Skin of body (tissue), 1 donor: ENCODE measurements at regions not wholly inside any gene's neighbourhood (a gene's known extent, or its start where the extent isn't known, plus 50 kb on each side); places are given as distances from the start of the nearest gene placed in this dataset.
"Not testable (repeated sequence)": the region's sequence is repeated elsewhere in the genome, so short reads cannot be mapped to it uniquely, and the experiment has no call there.

Experiments
- DNase-seq: peaks from one replicate; lab custom pipeline; 2025; lab: John Stamatoyannopoulos, UW

DNA sequence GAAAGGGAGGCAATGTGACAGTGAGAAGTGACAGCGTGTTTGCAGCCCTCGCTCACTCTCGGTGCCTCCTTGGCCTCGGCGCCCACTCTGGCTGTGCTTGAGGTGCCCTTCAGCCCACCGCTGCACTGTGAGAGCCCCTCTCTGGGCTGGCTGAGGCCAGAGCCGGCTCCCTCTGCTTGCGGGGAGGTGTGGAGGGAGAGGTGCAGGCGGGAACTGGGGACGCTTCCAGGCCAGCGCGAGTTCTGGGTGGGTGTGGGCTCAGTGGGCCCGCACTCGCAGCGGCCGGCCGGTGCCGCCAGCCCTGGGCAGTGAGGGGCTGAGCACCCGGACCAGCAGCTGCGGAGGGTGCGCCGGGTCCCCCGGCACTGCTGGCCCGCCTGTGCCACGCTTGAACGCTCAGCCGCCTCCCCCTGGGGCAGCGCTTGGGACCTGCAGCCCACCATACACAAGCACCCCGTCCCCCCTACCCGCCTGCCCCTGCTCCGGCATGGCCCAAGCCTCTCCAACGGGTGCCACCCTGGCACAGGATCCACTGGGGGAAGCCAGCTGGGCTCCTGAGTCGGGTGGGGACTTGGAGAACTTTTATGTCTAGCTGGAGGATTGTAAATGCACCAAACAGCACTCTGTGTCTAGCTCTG lies 1142.8 kb upstream of the INTU start:
- DNase-seq = no peak

DNA sequence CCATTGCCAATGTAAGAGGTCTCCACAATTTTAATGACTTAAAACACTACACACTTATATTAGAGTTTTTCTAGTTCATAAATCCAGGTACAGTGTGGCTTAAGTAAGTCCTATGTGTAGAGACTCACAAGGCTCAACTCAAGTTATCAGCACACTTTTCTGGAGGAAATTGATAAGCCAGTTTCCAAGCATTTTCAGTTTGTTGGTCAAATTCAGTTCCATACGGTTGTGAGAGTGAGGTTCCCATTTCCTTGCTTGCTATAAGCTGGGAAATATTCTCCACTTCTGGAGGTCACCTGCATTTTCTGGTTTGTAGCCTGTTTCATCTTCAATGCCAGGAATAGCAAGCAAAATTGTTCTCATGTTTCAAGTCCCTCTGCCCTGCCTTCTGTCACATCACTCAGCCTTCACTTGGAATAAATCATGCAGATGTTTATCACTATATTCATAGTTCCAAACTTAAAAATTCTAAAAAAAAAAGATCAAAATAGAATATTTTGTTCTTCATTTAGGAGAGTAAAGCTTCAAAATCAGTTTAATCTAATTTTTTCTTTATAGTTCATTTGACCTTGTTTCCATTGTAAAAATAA lies 1137.5 kb upstream of the INTU start:
- DNase-seq = no peak

DNA sequence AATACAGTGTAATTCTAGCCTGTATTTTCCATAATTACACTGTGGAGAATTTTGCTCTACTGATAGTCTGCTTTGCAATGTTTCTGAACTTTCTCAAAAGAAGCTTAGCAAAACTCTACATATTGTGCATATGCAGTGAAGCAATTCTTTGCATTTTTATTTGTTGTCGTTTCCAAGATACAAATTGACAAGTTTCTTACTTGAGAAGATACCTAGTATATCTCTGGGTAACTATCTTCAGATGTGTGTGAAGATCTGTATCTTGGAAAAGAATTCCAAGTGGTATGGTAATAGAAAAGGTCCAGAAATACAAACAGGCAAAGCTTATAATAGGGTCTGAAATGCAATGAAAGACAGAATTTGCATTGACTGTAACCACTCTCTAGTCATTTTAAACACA lies 1119.8 kb upstream of the INTU start:
- no peak for DNase-seq

DNA sequence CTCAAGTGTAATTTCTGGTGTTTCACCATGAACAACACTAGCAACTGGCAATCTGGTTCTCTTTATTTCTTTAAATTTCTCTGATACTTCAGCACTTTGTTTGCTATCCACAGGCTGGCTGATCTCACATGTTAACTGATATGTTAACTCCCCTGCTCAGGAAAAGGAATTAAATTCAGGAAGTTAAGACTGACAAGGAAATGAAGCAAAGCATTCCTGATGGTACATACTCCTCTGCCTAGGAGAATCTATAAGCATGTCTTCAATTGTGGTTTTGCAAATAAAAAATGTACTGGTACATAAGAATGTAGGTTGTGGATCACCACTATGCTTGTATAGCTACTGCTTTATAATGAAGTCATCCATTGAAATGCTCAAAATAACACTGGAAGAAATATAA lies 1119.2 kb upstream of the INTU start:
- no peak for DNase-seq

DNA sequence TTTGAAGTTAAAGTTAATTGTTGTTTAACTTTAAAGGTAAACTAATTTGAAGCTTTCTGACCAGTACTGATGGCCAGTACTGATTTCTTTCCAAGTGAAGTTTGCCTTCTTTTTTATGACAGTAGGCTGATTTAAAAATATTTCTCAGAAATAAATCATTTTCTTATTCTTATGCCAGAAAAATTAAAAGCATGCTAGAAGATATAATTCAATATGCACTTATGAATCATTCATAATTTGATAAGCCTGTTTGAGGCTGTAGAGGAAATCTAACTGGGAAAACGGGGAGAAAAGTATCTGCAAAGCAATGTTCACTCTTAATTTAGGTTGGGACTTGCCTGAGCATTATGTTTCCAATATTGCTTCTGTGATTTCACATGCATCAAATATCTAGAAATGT lies 1112.0 kb upstream of the INTU start:
- no peak for DNase-seq

DNA sequence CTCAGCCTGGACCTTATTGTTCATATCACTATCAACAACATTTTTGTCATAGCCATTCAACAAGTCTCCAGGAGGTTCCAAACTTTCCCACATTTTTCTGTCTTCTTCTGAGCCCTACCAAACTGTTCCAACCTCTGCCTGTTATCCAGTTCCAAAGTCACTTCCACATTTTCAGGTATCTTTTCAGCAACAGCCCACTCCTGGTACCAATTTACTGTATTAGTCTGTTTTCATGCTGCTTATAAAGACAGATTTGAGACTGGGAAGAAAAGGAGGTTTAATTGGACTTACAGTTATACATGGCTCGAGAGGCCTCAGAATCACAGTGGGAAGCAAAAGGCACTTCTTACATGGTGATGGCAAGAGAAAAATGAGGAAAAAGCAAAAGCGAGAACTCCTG lies 1107.4 kb upstream of the INTU start:
- DNase-seq = not testable (repeated sequence)

DNA sequence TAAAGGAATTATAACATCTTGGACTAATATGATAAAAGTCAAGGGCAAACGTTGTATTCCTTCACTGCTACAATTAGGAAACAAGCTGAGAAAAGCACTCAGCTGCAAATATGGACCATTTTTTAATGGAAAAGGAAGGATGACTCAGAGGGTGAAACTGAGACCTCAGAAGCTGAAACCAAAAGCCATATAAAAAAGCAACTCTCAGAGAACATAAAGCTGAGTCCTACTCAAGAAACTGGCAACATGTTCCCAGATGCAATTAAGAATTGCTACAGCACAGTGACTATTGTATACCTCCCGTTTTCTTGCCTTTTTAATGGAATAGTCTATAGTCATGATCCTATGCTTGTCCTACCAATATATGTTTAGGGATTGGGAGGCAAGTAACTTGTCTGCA lies 1106.4 kb upstream of the INTU start:
- DNase-seq = no peak

DNA sequence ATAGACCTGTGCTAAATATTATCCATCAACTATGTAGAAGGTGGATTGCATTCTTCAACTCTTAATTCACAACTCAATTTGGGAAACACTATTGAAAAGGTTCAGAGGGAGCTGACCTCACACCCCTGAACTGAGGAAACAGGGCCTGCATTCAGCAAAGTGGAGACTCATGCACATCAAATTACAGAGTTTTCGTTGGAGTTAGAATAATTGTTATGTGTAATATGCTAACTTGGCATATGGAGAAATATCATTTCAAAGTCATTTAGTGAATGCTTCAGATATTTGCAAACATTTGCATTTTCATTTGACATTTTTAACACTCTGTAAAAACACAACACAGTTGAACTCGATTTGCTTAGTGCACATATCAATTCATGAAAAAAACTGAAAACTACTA lies 1102.8 kb upstream of the INTU start:
- DNase-seq = no peak

DNA sequence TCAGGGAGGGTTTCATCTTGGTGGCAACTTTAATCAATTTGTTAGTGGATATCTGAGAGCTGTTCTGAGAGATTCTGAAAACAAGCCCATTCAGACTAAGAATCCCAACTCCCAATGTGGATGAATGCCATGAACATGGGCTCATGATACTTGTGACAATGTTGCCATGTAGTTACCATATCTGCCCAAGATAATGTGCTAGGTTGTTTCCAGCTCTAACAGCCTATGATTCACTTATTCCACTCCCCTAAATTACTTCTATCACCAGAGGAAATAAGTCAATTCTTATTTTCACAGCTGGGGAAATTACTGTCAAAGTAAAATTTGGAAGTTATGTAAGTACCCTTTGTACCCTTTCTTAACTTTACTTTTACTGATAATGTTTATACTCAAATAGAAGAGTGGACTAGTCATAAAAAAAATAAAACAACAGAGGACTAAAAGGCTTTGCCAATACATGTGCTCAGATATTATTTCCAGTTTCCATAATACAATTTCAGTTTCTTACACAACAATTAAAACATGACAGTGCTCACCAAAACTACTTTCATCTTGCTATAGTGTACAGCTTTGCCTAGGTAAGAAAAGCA lies 1101.7 kb upstream of the INTU start:
- no peak for DNase-seq

DNA sequence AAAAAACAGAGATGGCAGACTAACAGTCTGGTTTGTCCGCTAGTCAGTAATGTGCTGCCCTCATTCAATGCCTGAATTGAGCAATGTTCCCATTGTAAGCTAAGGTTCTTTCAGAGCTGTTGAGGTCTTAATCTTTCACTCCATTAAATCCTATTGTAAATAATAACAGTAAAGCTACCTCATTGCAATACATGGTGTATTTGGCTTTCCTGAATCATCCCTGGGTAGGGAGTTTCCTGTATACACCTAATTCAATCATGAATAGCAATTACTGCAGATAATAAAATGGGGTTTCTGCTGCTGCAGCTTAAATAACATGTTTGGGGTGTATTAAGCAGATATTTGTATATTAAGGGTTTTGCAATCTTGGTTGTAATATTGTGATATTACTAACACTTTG lies 1100.2 kb upstream of the INTU start:
- DNase-seq = no peak

DNA sequence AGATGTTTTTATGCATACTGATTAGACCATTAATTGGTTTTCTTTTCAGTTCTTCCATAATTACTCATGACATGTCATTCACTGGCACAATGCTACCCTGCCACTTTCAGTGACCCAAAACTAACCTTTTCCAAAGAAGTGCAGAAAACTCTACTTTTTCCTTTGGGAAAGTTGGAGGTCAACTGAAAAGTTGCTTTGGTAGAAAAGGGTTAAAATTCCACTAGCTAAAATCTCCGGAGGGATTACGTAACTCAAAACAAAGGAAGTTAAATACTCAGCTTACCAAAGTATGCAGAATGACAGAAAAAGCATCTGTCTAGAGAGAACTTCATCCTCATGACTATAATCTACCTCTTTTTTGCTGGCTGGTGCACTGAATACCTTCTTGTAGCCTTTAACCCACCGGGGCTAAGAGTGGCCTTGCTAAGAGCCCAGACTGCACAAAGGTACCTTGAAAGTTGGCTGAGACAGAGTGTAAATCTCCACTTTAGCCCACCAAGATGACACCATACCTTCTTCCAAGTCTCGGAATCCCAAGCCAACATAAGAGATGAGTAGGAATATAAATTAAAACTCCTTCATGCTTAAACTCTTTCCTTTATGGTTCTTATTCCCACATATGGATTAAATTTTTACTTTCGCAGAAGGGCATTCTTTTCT lies 1099.5 kb upstream of the INTU start:
- peak; percentile 58 for DNase-seq

DNA sequence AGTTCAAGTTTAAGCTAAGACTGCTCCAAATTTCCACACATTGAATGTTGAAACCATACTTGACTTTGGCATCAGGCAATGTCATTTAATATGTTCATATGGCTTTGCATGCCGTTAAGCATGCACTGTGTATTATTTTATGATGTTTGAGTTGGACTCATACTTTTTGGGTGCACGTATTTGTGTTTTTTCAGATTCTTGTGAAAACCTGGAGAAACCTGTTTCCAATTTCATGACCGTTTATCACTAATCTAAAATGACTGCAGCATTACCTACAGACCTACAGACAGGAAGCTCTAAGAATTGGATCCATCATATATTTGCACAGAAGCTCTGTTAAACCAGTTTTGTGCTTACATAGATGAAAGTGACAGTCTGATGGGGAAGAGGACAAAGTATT lies 1093.0 kb upstream of the INTU start:
- no peak for DNase-seq

DNA sequence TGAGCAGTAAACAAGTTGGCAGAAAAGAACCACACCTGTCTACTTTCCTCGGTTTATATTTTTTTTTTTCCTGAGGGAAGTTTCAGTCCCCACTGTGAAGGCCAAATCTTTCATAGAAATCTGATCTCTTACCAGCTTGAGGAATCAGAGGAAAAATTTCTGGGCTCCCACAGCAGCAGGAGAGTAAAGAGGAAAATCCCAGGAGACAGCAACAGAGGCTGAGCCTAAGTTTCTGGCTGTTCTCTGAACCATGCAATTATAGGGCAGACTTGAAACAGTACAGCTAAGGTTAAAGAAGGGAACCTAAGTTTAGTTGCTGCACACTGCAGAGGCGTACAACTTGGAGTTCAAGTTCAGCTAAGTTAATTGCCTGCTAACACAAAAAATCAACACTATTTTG lies 1090.9 kb upstream of the INTU start:
- no peak for DNase-seq

DNA sequence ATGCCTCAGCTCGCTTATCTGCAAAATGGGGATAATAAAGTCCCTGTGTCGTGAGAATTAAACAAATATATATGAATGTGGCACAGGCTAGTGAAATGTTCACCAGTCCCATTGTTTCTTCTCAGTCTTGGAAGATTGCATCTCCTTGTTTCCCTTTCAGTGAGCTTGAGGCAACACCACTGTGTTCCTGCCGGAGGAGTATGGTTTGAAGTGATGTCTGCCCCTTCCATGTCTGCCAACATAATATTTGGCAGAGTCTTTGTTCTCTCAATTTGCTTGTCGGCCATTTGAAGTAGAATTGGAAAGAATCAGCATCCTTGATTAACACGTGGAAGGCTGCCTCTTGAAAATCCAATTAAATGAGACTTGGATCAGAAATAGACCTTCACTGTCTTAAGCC lies 1088.5 kb upstream of the INTU start:
- DNase-seq = no peak

DNA sequence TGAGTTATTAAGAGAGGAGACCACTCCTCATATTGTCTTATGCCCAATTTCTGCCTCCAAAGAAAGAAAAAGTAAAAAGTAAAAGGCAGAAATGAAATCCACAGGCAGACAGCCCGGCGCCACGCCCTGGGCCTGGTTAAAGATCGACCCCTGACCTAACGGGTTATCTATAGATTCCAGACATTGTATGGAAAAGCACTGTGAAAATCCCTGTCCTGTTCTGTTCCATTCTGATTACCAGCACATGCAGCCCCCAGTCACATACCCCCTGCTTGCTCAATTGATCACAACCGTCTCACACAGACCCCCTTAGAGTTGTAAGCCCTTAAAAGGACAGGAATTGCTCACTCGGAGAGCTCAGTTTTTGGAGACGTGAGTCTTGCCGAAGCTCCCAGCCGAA lies 1086.6 kb upstream of the INTU start:
- not testable (repeated sequence) for DNase-seq

DNA sequence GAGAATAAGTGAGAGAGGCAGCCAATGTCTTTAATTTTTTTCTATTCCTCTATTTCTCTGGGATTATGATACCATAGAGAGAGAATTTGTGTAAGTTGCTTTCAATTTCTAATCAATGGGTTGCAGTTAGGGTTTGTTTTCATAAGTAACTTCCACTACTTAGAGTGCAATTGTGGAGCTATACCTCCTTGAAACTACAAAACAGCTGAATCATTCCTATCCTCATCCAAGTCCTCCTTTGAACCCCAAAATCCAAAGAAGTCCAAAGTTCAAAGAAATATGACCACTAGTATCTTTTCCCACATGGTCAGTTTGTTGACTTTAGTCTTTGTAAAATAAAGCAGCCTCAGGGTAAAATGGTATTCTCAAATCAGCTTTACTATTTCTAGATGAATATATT lies 1085.4 kb upstream of the INTU start:
- no peak for DNase-seq

DNA sequence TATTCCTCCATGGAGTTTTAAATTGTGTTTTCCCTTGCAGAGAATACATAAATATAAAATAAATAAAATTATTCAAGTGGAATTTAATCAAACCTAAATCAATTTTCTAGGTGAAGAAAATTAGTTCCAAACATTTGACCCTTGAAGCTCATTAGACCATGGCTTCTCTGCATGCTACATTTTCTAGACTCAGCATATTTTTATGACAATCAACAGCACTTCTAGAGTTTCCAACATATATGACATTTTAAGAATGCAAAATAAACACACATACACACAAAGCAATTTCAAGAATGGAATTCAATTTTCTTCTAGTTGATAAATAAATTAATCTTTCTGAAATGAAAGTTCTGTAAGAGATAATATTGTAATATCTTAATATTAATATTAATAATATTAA lies 1083.9 kb upstream of the INTU start:
- DNase-seq = no peak

DNA sequence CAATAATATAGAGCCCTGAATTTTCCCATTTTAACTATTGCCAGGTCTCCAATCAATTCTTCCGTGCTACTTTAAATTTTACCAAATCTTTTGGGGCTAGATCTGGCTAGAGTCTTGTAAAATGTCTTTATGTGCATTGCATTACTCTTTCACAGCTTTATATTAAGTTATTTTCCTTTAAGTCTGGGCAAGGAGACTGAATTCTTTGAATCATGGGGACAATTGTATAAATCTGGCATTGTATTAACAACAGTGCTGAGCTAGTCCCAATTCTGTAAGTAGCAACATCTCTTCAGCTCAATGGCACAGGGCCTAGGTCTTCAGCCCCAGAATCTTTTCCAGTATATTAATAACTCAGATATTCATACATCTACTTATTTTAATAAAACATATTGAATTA lies 1080.4 kb upstream of the INTU start:
- peak; percentile 38 for DNase-seq

DNA sequence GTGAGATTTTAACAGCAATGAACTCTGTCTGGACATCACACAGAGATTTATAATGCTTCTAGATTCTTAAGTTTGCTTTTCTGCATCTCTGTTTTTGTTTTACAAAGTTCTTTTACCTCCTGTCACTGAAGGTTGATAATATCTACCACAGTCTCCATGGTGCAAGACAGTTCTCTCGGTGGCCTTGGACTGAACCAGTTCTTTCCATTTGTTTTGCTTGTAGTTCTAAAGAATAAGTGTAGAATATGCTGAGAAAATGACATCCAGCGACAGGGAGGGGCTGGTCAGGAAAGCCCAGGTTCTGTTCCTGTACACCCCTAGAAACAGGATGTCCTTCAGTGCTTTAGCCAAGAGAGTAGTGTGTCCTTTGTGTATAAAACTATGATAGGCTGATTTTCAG lies 1079.5 kb upstream of the INTU start:
- no peak for DNase-seq

DNA sequence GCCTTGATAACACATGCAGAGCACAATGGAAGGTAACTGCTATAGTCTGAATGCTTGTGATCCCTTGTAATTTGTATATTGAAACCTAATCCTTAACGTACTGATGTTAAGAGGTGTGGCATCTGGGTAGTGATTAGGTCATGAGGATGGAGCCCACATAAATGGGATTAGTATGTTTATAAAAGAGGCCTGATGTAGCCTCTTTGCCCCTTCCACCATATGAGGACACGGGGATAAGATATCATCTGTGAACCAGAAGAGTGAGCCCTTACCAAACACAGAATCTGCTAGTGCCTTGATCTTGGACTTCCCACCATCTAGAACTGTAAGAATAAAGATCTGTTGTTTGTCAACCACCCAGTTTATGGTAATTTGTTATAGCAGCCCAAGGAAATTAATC lies 1074.2 kb upstream of the INTU start:
- DNase-seq = no peak

DNA sequence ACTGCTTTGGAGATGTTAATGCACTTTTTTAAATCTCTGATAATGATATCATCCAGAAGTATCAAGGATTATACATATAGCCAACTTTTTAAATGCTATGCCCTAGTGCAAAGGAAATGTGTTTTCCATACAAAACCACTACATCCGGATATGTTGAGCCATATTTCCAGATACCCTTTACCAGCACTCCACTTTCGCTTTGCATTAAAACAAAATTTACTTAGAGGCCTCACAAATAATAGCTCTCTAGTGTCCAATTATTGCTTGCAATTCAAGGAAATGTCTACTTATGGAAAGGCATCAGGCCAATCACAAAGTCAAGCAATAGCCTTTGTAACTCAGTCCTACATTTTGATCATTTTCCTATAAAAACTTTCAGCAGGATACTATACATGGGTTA lies 1072.8 kb upstream of the INTU start:
- DNase-seq = peak; percentile 16

DNA sequence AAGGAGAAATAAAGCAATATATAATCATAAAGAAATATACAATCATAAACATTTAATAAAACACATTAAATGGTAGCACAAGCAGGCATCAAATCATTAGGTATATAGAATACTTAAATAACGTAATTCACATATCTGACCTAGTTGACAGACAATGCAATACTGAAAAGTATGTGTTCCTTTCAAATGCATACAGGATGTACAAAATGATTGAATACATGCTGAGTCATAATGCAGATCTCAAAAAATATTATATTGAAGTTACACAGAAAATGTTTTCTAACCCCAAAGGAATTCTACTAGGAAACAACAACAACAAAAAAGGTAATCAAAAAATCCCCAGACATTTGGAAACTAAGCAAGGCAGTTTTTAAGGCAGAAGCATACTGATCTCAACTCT lies 1072.0 kb upstream of the INTU start:
- DNase-seq = no peak

DNA sequence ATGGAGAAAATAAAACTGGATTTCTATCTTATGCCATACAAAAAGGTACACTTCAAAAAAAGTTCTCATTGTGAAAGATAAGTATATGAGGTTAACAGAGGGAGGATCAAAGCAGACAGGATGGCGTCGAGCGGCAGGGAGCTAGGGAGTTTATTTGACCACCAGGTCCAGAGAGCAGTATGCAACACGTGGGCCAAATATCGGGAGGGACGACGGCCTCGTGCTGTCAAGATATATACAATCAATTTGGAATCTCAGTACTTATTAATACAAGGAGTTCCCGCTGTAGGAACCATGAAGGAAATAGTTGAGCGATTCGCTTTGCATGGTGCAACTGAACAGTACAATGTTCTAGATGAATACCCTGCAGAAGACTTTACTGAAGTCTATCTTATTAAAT lies 1069.4 kb upstream of the INTU start:
- no peak for DNase-seq
